ENCODE measurements at regions not wholly inside any gene's neighbourhood (a gene's known extent, or its start where the extent isn't known, plus 50 kb on each side); places are given as distances from the start of the nearest gene placed in this dataset.

DNA sequence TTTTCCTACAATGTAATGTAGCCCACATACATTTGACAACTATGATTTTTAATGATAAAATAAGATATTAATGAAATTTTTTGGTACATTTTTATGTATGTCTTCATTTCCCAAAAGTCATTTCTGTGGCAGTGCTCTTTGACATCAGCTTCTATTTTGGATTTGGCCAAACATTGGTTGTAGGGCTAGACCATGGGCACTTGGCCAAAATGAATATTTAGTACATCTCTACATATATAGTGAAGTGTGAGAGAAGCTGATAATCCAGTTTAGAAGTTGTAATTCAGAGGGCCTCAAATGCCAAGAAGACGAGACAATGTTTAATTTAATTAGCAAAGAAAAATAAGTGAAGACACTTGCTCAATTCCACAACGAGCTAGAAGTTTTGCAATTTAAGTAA lies 724.9 kb upstream of the SOX9 start (continued):
- TF ChIP-seq, protein P1, sequence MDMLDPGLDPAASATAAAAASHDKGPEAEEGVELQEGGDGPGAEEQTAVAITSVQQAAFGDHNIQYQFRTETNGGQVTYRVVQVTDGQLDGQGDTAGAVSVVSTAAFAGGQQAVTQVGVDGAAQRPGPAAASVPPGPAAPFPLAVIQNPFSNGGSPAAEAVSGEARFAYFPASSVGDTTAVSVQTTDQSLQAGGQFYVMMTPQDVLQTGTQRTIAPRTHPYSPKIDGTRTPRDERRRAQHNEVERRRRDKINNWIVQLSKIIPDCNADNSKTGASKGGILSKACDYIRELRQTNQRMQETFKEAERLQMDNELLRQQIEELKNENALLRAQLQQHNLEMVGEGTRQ (IDR thresholded peaks at IDR 0.05; ENCODE audit: low read length), result no peak
- no peak for TF ChIP-seq BCL11A (IDR thresholded peaks at IDR 0.05; ENCODE audit: low read depth in 2 of 2, low read length in 2 of 2)
- no peak for TF ChIP-seq SIX5 (IDR thresholded peaks at IDR 0.05; ENCODE audit: low read depth, low read length)
